DND-41 (cell line): ENCODE measurements at regions not wholly inside any gene's neighbourhood (a gene's known extent, or its start where the extent isn't known, plus 50 kb on each side); places are given as distances from the start of the nearest gene placed in this dataset.

Experiments used
- CTCF ChIP-seq: IDR thresholded peaks from 2 replicates; pipeline ENCODE4 v1.5.1; 2012; ENCODE audit warnings: borderline replicate concordance, low read length, moderate library complexity, mild to moderate bottlenecking; ENCODE audit not compliant: poor library complexity, severe bottlenecking; ENCODE audit errors: extremely low read depth
- EZH2 ChIP-seq: IDR thresholded peaks from 3 replicates; pipeline ENCODE4 v1.6.1; 2012; ENCODE audit warnings: borderline replicate concordance, low read depth, mild to moderate bottlenecking, moderate library complexity, low read length, inconsistent platforms; ENCODE audit not compliant: severe bottlenecking

GRCh38 chr20:60326821-60327220, 368.6 kb downstream of the CDH26 start:
- TF ChIP-seq CTCF, result no peak
- no peak for TF ChIP-seq EZH2
